ENCODE measurements at regions not wholly inside any gene's neighbourhood (a gene's known extent, or its start where the extent isn't known, plus 50 kb on each side); places are given as distances from the start of the nearest gene placed in this dataset.

GRCh38 chr6:6909111-6909510 is 198.7 kb upstream of the RREB1 start:
- TF ChIP-seq POLR2A (IDR thresholded peaks at IDR 0.05): no peak
- TF ChIP-seq, protein P1, sequence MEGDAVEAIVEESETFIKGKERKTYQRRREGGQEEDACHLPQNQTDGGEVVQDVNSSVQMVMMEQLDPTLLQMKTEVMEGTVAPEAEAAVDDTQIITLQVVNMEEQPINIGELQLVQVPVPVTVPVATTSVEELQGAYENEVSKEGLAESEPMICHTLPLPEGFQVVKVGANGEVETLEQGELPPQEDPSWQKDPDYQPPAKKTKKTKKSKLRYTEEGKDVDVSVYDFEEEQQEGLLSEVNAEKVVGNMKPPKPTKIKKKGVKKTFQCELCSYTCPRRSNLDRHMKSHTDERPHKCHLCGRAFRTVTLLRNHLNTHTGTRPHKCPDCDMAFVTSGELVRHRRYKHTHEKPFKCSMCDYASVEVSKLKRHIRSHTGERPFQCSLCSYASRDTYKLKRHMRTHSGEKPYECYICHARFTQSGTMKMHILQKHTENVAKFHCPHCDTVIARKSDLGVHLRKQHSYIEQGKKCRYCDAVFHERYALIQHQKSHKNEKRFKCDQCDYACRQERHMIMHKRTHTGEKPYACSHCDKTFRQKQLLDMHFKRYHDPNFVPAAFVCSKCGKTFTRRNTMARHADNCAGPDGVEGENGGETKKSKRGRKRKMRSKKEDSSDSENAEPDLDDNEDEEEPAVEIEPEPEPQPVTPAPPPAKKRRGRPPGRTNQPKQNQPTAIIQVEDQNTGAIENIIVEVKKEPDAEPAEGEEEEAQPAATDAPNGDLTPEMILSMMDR (IDR thresholded peaks at IDR 0.05): no peak
